NCI-H69 (cell line): ENCODE measurements at regions not wholly inside any gene's neighbourhood (a gene's known extent, or its start where the extent isn't known, plus 50 kb on each side); places are given as distances from the start of the nearest gene placed in this dataset.
A peak's percentile ranks its signal among the peaks of the same experiment; 100 is the strongest.

Experiments
- DNase-seq: peaks from one replicate; lab custom pipeline; 2025; lab: John Stamatoyannopoulos, UW

- DNase-seq, result no peak
Observed at GRCh38 chr21:19683492-19683891, 1279.9 kb upstream of the TMPRSS15 start.

GRCh38 chr21:19684328-19684727 lies 1280.7 kb upstream of the TMPRSS15 start:
- peak; percentile 64 for DNase-seq

GRCh38 chr21:19692231-19692630 lies 1288.6 kb upstream of the TMPRSS15 start:
- no peak for DNase-seq

- no peak for DNase-seq
Observed at GRCh38 chr21:19695796-19696195, 1292.2 kb upstream of the TMPRSS15 start.

GRCh38 chr21:19700476-19700875 lies 1296.9 kb upstream of the TMPRSS15 start:
- no peak for DNase-seq

- DNase-seq, result no peak
Observed at GRCh38 chr21:19702726-19703125, 1295.5 kb upstream of the NCAM2 start.

GRCh38 chr21:19704832-19705231 lies 1293.4 kb upstream of the NCAM2 start:
- no peak for DNase-seq

GRCh38 chr21:19712441-19712840 lies 1285.8 kb upstream of the NCAM2 start:
- DNase-seq, result no peak

GRCh38 chr21:19713313-19713712 lies 1284.9 kb upstream of the NCAM2 start:
- DNase-seq, result no peak

GRCh38 chr21:19724081-19724480 lies 1274.1 kb upstream of the NCAM2 start:
- DNase-seq, result no peak

GRCh38 chr21:19731251-19731650 lies 1267.0 kb upstream of the NCAM2 start:
- DNase-seq, result peak; percentile 15

GRCh38 chr21:19759836-19760235 lies 1238.4 kb upstream of the NCAM2 start:
- DNase-seq, result no peak

- DNase-seq, result no peak
Observed at GRCh38 chr21:19767546-19767945, 1230.7 kb upstream of the NCAM2 start.

- DNase-seq, result no peak
Observed at GRCh38 chr21:19771881-19772280, 1226.3 kb upstream of the NCAM2 start.

GRCh38 chr21:19776076-19776475 lies 1222.1 kb upstream of the NCAM2 start:
- no peak for DNase-seq

- peak; percentile 9 for DNase-seq
Observed at GRCh38 chr21:19781881-19782652, 1216.1 kb upstream of the NCAM2 start.

- no peak for DNase-seq
Observed at GRCh38 chr21:19785941-19786340, 1212.3 kb upstream of the NCAM2 start.

- no peak for DNase-seq
Observed at GRCh38 chr21:19792004-19792403, 1206.2 kb upstream of the NCAM2 start.

GRCh38 chr21:19807201-19807600 lies 1191.0 kb upstream of the NCAM2 start:
- no peak for DNase-seq

- DNase-seq, result peak; percentile 67
Observed at GRCh38 chr21:19810779-19811178, 1187.4 kb upstream of the NCAM2 start.

- DNase-seq, result no peak
Observed at GRCh38 chr21:19830446-19830845, 1167.8 kb upstream of the NCAM2 start.

GRCh38 chr21:19832551-19832950 lies 1165.7 kb upstream of the NCAM2 start:
- DNase-seq, result no peak

- no peak for DNase-seq
Observed at GRCh38 chr21:19833082-19833481, 1165.1 kb upstream of the NCAM2 start.

GRCh38 chr21:19842601-19843000 lies 1155.6 kb upstream of the NCAM2 start:
- DNase-seq, result no peak
